Activated naive CD8-positive, alpha-beta T cell treated with anti-CD3 and anti-CD28 coated beads for 36 hours (primary cell): ENCODE measurements at regions not wholly inside any gene's neighbourhood (a gene's known extent, or its start where the extent isn't known, plus 50 kb on each side); places are given as distances from the start of the nearest gene placed in this dataset.

ENCODE experiments used
- DNase-seq: peaks from one replicate; pipeline ENCODE4 v3.0.0; 2021
- H3K27ac Mint-ChIP-seq: one replicate; pipeline ENCODE4 v1.8.0; 2022; ENCODE audit warnings: mild to moderate bottlenecking, moderate library complexity, mixed read lengths
- H3K27me3 Mint-ChIP-seq: one replicate; pipeline ENCODE4 v1.8.0; 2022; ENCODE audit warnings: mild to moderate bottlenecking, mixed read lengths
- H3K36me3 Mint-ChIP-seq: one replicate; pipeline ENCODE4 v1.8.0; 2021; ENCODE audit warnings: mild to moderate bottlenecking, mixed read lengths
- H3K4me1 Mint-ChIP-seq: one replicate; pipeline ENCODE4 v1.8.0; 2021; ENCODE audit warnings: mixed read lengths
- H3K4me3 Mint-ChIP-seq: one replicate; pipeline ENCODE4 v1.8.0; 2022; ENCODE audit warnings: mild to moderate bottlenecking, moderate library complexity, mixed read lengths
- H3K9me3 Mint-ChIP-seq: one replicate; pipeline ENCODE4 v1.8.0; 2022; ENCODE audit warnings: mixed read lengths

DNA sequence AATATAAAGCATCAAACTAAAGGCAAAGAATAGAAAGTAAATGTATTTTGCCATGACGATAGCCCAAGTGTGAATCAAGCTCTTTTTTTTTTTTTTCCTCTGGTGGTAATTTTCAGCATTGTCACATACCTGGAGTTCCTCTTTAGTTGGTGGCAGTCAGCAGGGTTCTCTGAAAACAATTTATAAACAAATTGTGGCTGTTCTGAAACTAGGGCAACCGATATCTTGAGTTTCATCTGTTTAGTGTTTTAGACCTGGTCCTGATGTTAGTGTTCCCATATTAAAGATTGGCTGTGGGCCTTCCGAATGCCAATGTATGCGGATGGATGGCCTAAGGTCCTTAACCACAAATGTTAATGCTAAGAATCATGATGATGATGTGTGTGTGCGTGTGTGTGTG lies 713.1 kb downstream of the GATA3 start:
- no peak overlapping the region for H3K4me3 Mint-ChIP-seq
- no peaks in the 10 kb centered on the region for H3K4me1 Mint-ChIP-seq
- DNase-seq, result no peak
- H3K36me3 Mint-ChIP-seq, result no peaks in the 10 kb centered on the region
- H3K27ac Mint-ChIP-seq, result no peak overlapping the region
- H3K27me3 Mint-ChIP-seq, result no peaks in the 10 kb centered on the region
- no peaks in the 10 kb centered on the region for H3K9me3 Mint-ChIP-seq

DNA sequence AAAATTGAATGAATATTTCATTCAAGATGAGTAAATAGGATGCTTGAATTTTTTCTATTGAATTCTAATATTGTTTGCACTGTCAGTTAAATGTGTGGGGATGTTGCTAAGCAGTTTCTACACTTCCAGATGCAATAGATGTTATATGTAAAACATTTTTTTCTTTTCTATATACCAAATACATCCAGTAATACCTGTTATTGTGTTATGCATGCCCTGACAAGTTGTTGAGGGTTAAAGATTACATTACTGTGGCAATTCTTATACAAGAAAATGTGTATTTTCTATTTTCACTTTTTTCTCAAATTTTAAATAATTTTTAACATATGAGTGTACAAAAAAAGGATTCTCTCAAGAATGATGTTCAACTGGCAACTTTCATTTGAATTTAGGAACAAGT lies 713.9 kb downstream of the GATA3 start:
- no peak for DNase-seq
- Mint-ChIP-seq H3K36me3 (peaks cover 2% of the 10 kb centered on the region), H3K27me3 (no peaks in the 10 kb centered on the region), H3K9me3 (no peaks in the 10 kb centered on the region), H3K27ac (no peak overlapping the region), H3K4me1 (peaks cover 5% of the 10 kb centered on the region), H3K4me3 (no peak overlapping the region)

DNA sequence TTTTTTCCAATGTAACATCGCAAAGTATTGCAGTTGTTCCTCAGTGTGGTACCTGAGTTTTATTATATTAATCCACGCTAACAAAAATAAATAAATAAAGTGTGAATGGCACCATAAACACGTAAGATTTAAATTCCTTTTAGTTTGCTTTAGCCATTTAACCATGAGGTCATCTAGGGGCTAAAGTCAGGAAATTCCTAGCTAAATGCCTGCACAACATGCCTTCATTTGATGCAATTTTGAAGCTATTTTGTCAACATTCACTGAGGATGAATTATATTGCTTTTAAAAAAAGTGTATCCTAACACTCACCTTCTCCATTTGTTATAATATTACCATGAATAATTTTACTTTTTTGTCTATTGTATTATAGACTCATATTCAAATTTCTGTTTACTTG lies 714.4 kb downstream of the GATA3 start:
- H3K9me3 Mint-ChIP-seq, result no peaks in the 10 kb centered on the region
- no peaks in the 10 kb centered on the region for H3K27me3 Mint-ChIP-seq
- H3K4me1 Mint-ChIP-seq, result peaks cover 5% of the 10 kb centered on the region
- peaks cover 2% of the 10 kb centered on the region for H3K36me3 Mint-ChIP-seq
- no peak overlapping the region for H3K4me3 Mint-ChIP-seq
- H3K27ac Mint-ChIP-seq, result no peak overlapping the region
- DNase-seq, result no peak

DNA sequence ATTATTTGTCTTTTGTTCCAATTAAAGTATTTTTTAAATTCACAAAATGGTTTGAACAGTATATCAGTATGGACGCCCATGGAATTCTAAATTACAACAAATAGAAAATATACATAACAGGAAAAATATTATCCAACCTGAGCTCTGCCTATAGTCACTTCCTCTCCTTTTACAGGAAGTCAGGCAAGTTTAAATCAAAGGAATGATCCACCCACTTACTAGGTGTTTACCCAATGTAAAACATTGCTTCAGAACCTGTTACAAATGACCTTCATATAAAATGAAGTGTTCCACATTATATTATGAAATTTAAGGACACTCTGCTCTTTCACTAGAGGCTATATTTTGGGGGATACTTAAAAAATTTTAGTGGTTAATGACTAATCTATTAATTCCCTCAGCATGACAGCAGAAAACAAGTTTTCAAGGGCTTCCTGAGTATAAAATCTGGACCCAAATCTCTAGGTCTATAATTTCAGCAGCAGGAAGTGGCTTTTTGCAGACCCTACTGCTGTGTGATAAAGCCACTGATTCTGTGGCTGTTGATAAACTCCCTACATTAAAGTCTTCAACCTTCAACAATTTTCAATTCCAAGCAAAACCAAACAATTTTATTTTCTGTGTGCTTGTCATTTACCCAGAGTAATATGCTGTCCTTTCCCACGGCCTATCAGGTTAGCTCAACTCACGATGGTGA lies 722.6 kb downstream of the GATA3 start:
- no peaks in the 10 kb centered on the region for H3K9me3 Mint-ChIP-seq
- no peak for DNase-seq
- peaks cover 30% of the 10 kb centered on the region for H3K4me1 Mint-ChIP-seq
- H3K36me3 Mint-ChIP-seq, result peaks cover 5% of the 10 kb centered on the region
- H3K27ac Mint-ChIP-seq, result peak overlapping the region; percentile 80
- H3K4me3 Mint-ChIP-seq, result no peak overlapping the region
- no peaks in the 10 kb centered on the region for H3K27me3 Mint-ChIP-seq

DNA sequence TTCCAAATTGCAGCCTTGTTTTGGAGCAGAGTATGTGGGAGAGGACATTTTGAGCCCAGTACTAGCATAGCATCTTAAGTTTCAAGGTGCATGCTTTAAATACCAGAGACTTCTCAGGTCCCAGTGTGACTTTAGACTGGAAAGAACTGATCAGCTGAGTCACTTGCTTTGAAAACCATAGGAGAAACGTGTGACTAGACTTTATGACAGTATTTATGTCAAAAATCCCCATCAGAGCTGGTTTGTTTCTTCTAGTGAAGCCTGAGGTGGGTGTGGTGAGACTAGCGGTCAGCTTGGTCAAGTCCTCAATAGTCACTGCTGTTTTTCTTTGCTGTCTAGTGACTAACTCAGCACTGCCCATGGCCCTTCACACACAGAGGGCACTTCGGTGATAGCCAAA lies 724.2 kb downstream of the GATA3 start:
- no peak overlapping the region for H3K27ac Mint-ChIP-seq
- H3K4me3 Mint-ChIP-seq, result no peak overlapping the region
- DNase-seq, result no peak

DNA sequence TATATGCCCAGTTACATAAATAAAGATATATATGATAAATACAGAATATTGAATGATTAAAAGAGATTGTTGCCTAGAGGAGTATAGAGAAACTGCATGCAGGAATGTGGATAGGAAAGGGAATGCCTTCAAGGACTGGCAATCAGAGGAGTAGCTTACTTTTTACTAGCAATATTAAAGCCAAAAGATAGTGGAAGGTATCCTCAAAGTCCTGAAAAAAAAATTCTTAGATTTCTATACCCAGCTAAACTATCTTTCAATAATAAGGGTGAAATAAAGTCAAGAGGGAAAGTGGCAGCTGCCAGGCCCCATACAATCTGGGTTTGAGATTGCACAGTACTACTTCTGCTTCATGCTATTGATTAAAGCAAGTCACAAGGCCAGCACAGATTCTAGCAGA lies 733.2 kb downstream of the GATA3 start:
- H3K27me3 Mint-ChIP-seq, result no peaks in the 10 kb centered on the region
- DNase-seq, result no peak
- no peaks in the 10 kb centered on the region for H3K4me1 Mint-ChIP-seq
- peaks cover 25% of the 10 kb centered on the region for H3K9me3 Mint-ChIP-seq
- no peak overlapping the region for H3K27ac Mint-ChIP-seq
- no peak overlapping the region for H3K4me3 Mint-ChIP-seq
- H3K36me3 Mint-ChIP-seq, result peaks cover 6% of the 10 kb centered on the region

More for the DNA sequence above, 724.2 kb downstream of the GATA3 start:
- H3K36me3 Mint-ChIP-seq, result peaks cover 3% of the 10 kb centered on the region
- H3K27me3 Mint-ChIP-seq, result no peaks in the 10 kb centered on the region
- peaks cover 2% of the 10 kb centered on the region for H3K9me3 Mint-ChIP-seq
- H3K4me1 Mint-ChIP-seq, result peaks cover 26% of the 10 kb centered on the region

DNA sequence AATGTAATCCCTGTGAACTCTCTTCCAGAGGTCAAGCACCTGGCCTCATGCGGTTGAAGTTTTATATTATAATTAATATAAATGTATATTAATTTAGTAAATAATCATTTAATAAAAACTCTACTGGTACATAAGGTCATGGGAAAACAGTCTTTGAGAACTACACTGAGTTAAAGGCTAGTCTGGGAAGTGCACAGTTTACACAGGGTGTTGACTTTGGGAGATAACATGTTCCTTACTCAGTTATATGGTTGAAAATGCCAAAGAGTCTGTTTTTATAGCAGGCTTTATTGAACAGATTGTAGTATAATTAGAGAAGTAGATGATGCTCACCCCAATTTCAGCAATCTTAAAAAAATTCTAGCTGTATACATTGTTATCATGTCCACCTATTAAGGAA lies 735.9 kb downstream of the GATA3 start:
- Mint-ChIP-seq H3K36me3 (peaks cover 11% of the 10 kb centered on the region), H3K9me3 (peaks cover 33% of the 10 kb centered on the region), H3K27me3 (no peaks in the 10 kb centered on the region), H3K4me3 (no peak overlapping the region), H3K27ac (no peak overlapping the region), H3K4me1 (peaks cover 7% of the 10 kb centered on the region)
- no peak for DNase-seq

DNA sequence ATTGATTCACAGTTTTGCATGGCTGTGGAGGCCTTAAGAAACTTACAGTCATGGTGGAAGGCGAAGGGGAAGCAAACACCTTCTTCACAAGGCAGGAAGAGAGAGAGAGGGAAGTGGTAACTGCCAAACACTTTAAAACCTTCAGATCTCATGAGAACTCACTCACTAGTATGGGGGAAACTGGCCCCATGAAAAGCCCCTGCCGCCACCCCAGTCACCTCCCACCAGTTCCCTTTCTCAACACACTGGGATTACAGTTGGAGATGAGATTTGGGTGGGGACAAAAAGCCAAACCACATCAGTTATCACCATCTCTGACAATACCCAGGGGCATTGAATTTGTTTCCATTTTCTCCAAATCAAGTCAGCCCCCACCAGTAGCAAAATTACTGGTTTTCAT lies 740.4 kb downstream of the GATA3 start:
- H3K27ac Mint-ChIP-seq, result no peak overlapping the region
- H3K36me3 Mint-ChIP-seq, result peaks cover 8% of the 10 kb centered on the region
- peaks cover 13% of the 10 kb centered on the region for H3K9me3 Mint-ChIP-seq
- no peaks in the 10 kb centered on the region for H3K27me3 Mint-ChIP-seq
- peaks cover 7% of the 10 kb centered on the region for H3K4me1 Mint-ChIP-seq
- DNase-seq, result no peak
- no peak overlapping the region for H3K4me3 Mint-ChIP-seq

DNA sequence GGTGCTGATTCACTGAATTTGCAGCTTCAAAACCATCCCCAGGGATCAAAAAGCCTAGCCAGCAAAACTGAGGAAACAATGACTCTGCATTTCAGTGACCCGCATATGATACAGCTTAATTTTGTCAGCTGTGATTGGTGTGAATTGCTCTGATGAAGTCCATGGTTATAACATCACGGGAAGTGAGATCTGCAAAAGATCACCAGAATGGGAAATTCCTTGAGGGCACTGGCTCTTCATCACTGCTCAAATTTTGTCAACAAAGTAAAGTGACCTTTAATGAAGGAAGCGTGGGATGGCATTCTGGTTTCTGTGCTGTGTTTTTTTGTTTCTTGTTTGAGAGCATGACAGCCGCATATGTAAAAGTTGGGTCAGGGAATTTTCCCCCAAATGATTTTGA lies 745.9 kb downstream of the GATA3 start:
- peak; percentile 10 for DNase-seq
- peaks cover 2% of the 10 kb centered on the region for H3K36me3 Mint-ChIP-seq
- H3K4me1 Mint-ChIP-seq, result peaks cover 9% of the 10 kb centered on the region
- no peaks in the 10 kb centered on the region for H3K9me3 Mint-ChIP-seq
- no peak overlapping the region for H3K27ac Mint-ChIP-seq
- H3K27me3 Mint-ChIP-seq, result no peaks in the 10 kb centered on the region
- H3K4me3 Mint-ChIP-seq, result no peak overlapping the region

DNA sequence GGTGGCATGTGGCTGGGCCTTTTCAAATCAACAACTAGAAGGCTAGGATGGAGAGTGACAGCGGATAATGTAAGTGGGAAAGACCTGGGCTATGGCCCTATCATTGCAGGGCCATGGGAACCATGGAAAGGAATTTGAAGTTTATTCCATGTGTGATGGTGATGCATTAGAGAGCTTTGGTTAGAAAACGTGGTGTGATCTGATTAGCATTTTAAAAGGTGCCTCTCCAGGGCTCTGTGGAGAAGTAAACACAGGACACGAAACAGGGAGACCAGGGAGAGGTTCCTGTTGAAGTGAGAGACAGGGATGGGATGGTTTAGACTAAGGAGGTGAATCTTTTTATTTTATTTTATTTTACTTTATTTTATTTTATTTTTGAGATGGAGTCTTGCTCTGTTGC lies 749.5 kb downstream of the GATA3 start:
- H3K27ac Mint-ChIP-seq, result no peak overlapping the region
- H3K27me3 Mint-ChIP-seq, result peaks cover 4% of the 10 kb centered on the region
- H3K4me1 Mint-ChIP-seq, result peaks cover 9% of the 10 kb centered on the region
- DNase-seq, result no peak
- H3K4me3 Mint-ChIP-seq, result no peak overlapping the region
- peaks cover 4% of the 10 kb centered on the region for H3K9me3 Mint-ChIP-seq
- peaks cover 2% of the 10 kb centered on the region for H3K36me3 Mint-ChIP-seq

DNA sequence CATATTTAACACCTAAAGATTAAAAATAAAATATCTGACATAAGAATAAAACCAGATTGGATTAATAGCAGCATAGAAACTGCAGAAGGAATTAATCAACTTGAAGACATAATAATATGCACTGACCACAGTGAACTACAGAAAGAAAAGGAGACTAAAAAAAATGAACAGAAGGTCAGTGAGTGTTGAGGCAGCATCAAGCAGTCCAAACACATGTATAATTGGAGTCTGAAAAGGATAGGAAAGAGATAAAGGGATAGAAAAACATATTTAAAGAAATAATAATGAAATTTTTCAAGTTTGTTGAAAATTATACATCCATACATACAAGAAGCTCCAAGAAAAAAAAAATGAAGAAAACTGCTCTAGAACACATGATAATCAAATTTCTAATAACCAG lies 756.2 kb downstream of the GATA3 start:
- no peaks in the 10 kb centered on the region for H3K4me1 Mint-ChIP-seq
- no peak overlapping the region for H3K4me3 Mint-ChIP-seq
- H3K27ac Mint-ChIP-seq, result no peak overlapping the region
- DNase-seq, result no peak
- peaks cover 4% of the 10 kb centered on the region for H3K27me3 Mint-ChIP-seq
- peaks cover 2% of the 10 kb centered on the region for H3K36me3 Mint-ChIP-seq
- H3K9me3 Mint-ChIP-seq, result peaks cover 9% of the 10 kb centered on the region

DNA sequence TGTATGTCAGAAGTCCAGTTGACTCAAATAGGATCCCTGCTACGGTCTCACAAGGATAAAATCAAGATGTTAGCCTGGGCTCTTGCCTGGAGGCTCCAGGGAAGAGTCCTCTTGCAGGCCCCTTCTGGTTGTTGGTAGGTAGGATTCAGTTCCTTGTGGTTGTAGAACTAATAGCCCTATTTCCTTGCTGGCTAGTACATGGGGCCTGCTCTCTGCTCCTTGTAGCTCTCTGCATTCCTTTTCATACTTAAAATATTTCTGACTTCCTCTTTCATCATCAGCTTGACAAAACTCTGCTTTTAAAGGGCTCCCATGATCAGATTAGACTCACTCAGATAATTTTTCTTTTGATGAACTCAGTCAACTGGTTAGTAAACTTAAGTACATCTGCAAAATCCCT lies 756.7 kb downstream of the GATA3 start:
- DNase-seq, result no peak
- no peaks in the 10 kb centered on the region for H3K4me1 Mint-ChIP-seq
- peaks cover 7% of the 10 kb centered on the region for H3K9me3 Mint-ChIP-seq
- H3K4me3 Mint-ChIP-seq, result no peak overlapping the region
- peaks cover 4% of the 10 kb centered on the region for H3K27me3 Mint-ChIP-seq
- H3K27ac Mint-ChIP-seq, result no peak overlapping the region
- H3K36me3 Mint-ChIP-seq, result peaks cover 2% of the 10 kb centered on the region

DNA sequence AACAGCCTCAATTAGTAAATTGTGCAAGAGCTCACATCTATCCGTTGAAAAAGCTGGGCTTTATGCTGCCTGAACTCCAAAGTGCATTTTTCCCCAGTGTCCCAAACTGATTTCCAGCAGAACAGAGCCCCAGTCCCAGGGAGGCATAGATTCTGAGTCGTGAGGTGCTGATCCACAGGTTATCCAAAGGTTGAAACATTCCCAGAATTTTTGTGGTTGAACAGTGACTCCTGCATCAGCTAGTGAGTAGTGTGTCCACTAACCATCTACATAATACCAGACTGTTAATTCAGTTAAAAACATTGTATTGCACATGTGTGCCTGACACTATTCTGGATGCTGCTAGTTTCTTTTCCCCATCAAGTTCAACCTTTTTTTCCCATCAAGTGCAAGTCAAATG lies 761.5 kb downstream of the GATA3 start:
- H3K9me3 Mint-ChIP-seq, result no peaks in the 10 kb centered on the region
- no peak for DNase-seq
- H3K4me3 Mint-ChIP-seq, result no peak overlapping the region
- no peaks in the 10 kb centered on the region for H3K27me3 Mint-ChIP-seq
- H3K27ac Mint-ChIP-seq, result no peak overlapping the region
- H3K36me3 Mint-ChIP-seq, result no peaks in the 10 kb centered on the region
- no peaks in the 10 kb centered on the region for H3K4me1 Mint-ChIP-seq

DNA sequence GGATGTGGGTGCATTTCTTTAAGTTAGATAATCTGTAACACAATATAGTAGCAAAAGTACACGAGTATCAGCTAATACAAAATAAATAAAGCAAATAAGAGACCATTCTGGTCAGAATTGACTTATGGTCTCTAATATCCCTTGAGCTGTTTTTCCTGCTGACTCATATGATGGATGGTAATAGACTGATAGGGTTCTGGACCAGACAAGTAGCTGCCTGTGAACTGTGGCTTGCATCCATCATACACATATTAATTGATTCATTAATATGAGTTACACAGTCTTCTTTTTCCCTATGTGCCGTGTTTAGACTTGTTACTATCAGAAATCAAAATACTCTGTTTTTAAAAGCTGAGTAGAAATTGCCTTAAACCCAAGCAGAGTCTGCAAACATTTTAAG lies 762.8 kb downstream of the GATA3 start:
- DNase-seq, result no peak
- Mint-ChIP-seq H3K9me3 (no peaks in the 10 kb centered on the region), H3K36me3 (no peaks in the 10 kb centered on the region), H3K4me1 (no peaks in the 10 kb centered on the region), H3K27me3 (no peaks in the 10 kb centered on the region), H3K27ac (no peak overlapping the region), H3K4me3 (no peak overlapping the region)

DNA sequence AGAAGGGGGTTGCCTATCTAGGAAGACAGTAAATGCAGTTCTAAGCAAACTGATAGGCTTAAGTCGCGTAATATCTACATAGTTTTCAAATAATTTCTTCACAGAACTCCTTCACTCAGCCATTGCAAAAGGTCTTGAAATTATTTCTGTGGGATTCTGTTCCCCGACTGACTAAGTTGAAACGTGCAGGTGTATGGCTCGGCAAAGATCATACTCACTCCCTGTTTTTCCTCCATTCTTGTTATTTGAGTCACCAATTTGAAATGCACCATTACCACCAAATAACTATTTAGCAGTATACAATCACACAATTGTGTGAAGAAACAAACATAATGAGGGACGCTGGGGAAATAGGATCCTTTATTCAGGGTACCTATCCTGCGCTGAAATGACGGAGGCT lies 771.1 kb downstream of the GATA3 start:
- peaks cover 4% of the 10 kb centered on the region for H3K4me1 Mint-ChIP-seq
- H3K27me3 Mint-ChIP-seq, result peaks cover 4% of the 10 kb centered on the region
- H3K9me3 Mint-ChIP-seq, result no peaks in the 10 kb centered on the region
- H3K36me3 Mint-ChIP-seq, result no peaks in the 10 kb centered on the region
- DNase-seq, result no peak
- no peak overlapping the region for H3K27ac Mint-ChIP-seq
- H3K4me3 Mint-ChIP-seq, result no peak overlapping the region

DNA sequence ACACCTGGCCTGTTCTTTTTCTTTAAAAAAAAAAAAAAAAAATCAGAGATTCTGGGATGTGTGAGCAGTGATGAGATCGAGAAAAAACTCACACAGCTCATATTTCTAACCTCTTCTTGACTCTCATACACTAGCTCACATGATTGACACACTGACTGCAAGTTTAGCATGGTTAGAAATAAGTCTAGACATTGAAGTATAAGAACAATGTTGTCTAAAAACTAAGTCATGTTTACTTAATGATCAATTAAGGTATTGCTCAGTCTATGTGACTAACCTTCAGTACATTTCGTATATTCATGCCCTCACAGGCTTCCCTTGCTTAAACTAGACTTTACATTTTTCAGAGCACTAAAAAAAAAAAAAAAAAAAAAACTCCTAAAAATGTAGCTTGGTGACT lies 775.1 kb downstream of the GATA3 start:
- H3K27ac Mint-ChIP-seq, result no peak overlapping the region
- H3K9me3 Mint-ChIP-seq, result no peaks in the 10 kb centered on the region

More for the DNA sequence above, 775.1 kb downstream of the GATA3 start:
- no peak for DNase-seq
- H3K4me3 Mint-ChIP-seq, result no peak overlapping the region
- H3K4me1 Mint-ChIP-seq, result peaks cover 4% of the 10 kb centered on the region
- H3K36me3 Mint-ChIP-seq, result no peaks in the 10 kb centered on the region
- H3K27me3 Mint-ChIP-seq, result peaks cover 4% of the 10 kb centered on the region
